CD4-positive, alpha-beta memory T cell (primary cell): ENCODE measurements at regions not wholly inside any gene's neighbourhood (a gene's known extent, or its start where the extent isn't known, plus 50 kb on each side); places are given as distances from the start of the nearest gene placed in this dataset.

Experiments
- CTCF ChIA-PET: fragments of 350-600 bp; sonication (Branson Sonifier 250); formaldehyde crosslinking; loops from one replicate; lab custom pipeline; 2021; ENCODE audit warnings: inconsistent platforms; ENCODE audit not compliant: partially characterized antibody; lab: Charles Lee
- POLR2A ChIA-PET: fragments of 350-600 bp; sonication (Branson Sonifier 250); formaldehyde crosslinking; loops from one replicate; lab custom pipeline; 2021; ENCODE audit not compliant: partially characterized antibody; lab: Charles Lee
- DNase-seq, 5 donors: peaks; one replicate each; pipeline versions ENCODE4 v3.0.0 to v3.0.0-alpha.2; 2020 to 2022; ENCODE audit warnings: mixed read lengths in 1 of 5
- H3K27ac ChIP-seq: one replicate; pipeline ENCODE4 v1.7.0; 2013; ENCODE audit warnings: low read depth, low read length
- H3K27me3 ChIP-seq: 2 replicates; pipeline ENCODE4 v1.7.0; 2013; ENCODE audit warnings: mild to moderate bottlenecking, low read length, moderate library complexity; ENCODE audit not compliant: insufficient read depth
- H3K36me3 ChIP-seq: 2 replicates; pipeline ENCODE4 v1.7.0; 2013; ENCODE audit warnings: mild to moderate bottlenecking, low read length, moderate library complexity; ENCODE audit not compliant: insufficient read depth
- H3K4me1 ChIP-seq: 2 replicates; pipeline ENCODE4 v1.7.0; 2013; ENCODE audit warnings: mild to moderate bottlenecking, low read length, moderate library complexity; ENCODE audit not compliant: insufficient read depth
- H3K4me3 ChIP-seq, 2 donors: one replicate each; pipeline ENCODE4 v1.7.0; 2013; ENCODE audit warnings: low read length in 2 of 2, mild to moderate bottlenecking in 1 of 2
- H3K9me3 ChIP-seq, 2 donors: one replicate each; pipeline ENCODE4 v1.7.0; 2013; ENCODE audit warnings: low read length in 2 of 2, control low read depth in 1 of 2; ENCODE audit not compliant: control insufficient read depth in 1 of 2
- H3K27ac Mint-ChIP-seq, 7 donors: one replicate each; pipeline ENCODE4 v1.8.0; 2020 to 2021; ENCODE audit warnings: mixed read lengths in 7 of 7, mild to moderate bottlenecking in 6 of 7, inconsistent platforms in 3 of 7, moderate library complexity in 3 of 7
- H3K27me3 Mint-ChIP-seq, 2 donors: one replicate each; pipeline ENCODE4 v1.8.0; 2020 to 2021; ENCODE audit warnings: mixed read lengths in 2 of 2
- H3K36me3 Mint-ChIP-seq, 2 donors: one replicate each; pipeline ENCODE4 v1.8.0; 2020 to 2021; ENCODE audit warnings: mixed read lengths in 2 of 2, inconsistent platforms in 1 of 2, mild to moderate bottlenecking in 1 of 2
- H3K4me1 Mint-ChIP-seq, 4 donors: one replicate each; pipeline ENCODE4 v1.8.0; 2020 to 2021; ENCODE audit warnings: mixed read lengths in 4 of 4, mild to moderate bottlenecking in 1 of 4
- H3K4me3 Mint-ChIP-seq, 8 donors: one replicate each; pipeline ENCODE4 v1.8.0; 2020 to 2021; ENCODE audit warnings: mixed read lengths in 8 of 8, mild to moderate bottlenecking in 7 of 8, moderate library complexity in 6 of 8, inconsistent platforms in 3 of 8
- H3K9me3 Mint-ChIP-seq, 8 donors: one replicate each; pipeline ENCODE4 v1.8.0; 2020 to 2021; ENCODE audit warnings: mixed read lengths in 8 of 8, mild to moderate bottlenecking in 5 of 8, inconsistent platforms in 3 of 8, moderate library complexity in 1 of 8
- intact Hi-C: fragments of 100-400 bp; cut with micrococcal nuclease; formaldehyde crosslinking; loops from one replicate; pipeline ENCODE4 v1.15.1; 2023

- no peak overlapping the region for H3K4me3 ChIP-seq
- peaks cover 0 to 4% (median 2%) of the 10 kb centered on the region in 4 donors for H3K4me1 Mint-ChIP-seq
- intact Hi-C loops: no loop called here
- H3K27me3 Mint-ChIP-seq: no peaks in the 10 kb centered on the region
- no peak overlapping the region for H3K4me3 Mint-ChIP-seq
- no peak overlapping the region for H3K27ac Mint-ChIP-seq
- CTCF ChIA-PET: interaction anchor here (0.7 to 1.6 kb wide), 2 partner anchors 33 to 119 kb away, joined by 3 to 5 read pairs; no protein-coding TSS in a partner anchor
- H3K36me3 ChIP-seq: no peaks in the 10 kb centered on the region
- H3K36me3 Mint-ChIP-seq: no peaks in the 10 kb centered on the region
- H3K9me3 Mint-ChIP-seq: no peaks in the 10 kb centered on the region
- no peaks in the 10 kb centered on the region for H3K9me3 ChIP-seq
- no peak for DNase-seq
- no peaks in the 10 kb centered on the region for H3K4me1 ChIP-seq
- POLR2A ChIA-PET: no interaction called here
- no peaks in the 10 kb centered on the region for H3K27me3 ChIP-seq
- H3K27ac ChIP-seq: no peak overlapping the region
These were observed 83.9 kb upstream of the EED start for GRCh38 chr11:86160541-86161149.

- no peak overlapping the region for H3K27ac Mint-ChIP-seq
- no peaks in the 10 kb centered on the region for H3K36me3 Mint-ChIP-seq
- Histone ChIP-seq H3K27me3 (no peaks in the 10 kb centered on the region), H3K27ac (no peak overlapping the region), H3K4me3 (no peak overlapping the region), H3K36me3 (no peaks in the 10 kb centered on the region), H3K9me3 (no peaks in the 10 kb centered on the region), H3K4me1 (no peaks in the 10 kb centered on the region)
- H3K4me3 Mint-ChIP-seq: no peak overlapping the region
- H3K27me3 Mint-ChIP-seq: no peaks in the 10 kb centered on the region
- H3K4me1 Mint-ChIP-seq: peaks cover 0 to 4% (median 2%) of the 10 kb centered on the region in 4 donors
- intact Hi-C loops: no loop called here
- no peak for DNase-seq
- H3K9me3 Mint-ChIP-seq: no peaks in the 10 kb centered on the region
- CTCF ChIA-PET: no interaction called here
- POLR2A ChIA-PET: no interaction called here
These were observed 85.0 kb upstream of the EED start for GRCh38 chr11:86159581-86159891.

GRCh38 chr11:86158704-86159580 is 85.6 kb upstream of the EED start:
- H3K27ac Mint-ChIP-seq: peak overlapping the region in 1 of 7 donors; percentile 19
- Histone ChIP-seq H3K36me3 (no peaks in the 10 kb centered on the region), H3K27ac (no peak overlapping the region), H3K4me3 (no peak overlapping the region), H3K9me3 (no peaks in the 10 kb centered on the region), H3K4me1 (no peaks in the 10 kb centered on the region), H3K27me3 (no peaks in the 10 kb centered on the region)
- DNase-seq: no peak
- ChIA-PET CTCF (no interaction called here), POLR2A (no interaction called here)
- peaks cover 0 to 4% (median 2%) of the 10 kb centered on the region in 4 donors for H3K4me1 Mint-ChIP-seq
- intact Hi-C loops: no loop called here
- H3K4me3 Mint-ChIP-seq: no peak overlapping the region
- no peaks in the 10 kb centered on the region for H3K9me3 Mint-ChIP-seq
- no peaks in the 10 kb centered on the region for H3K27me3 Mint-ChIP-seq
- H3K36me3 Mint-ChIP-seq: no peaks in the 10 kb centered on the region

- no peak overlapping the region for H3K4me3 ChIP-seq
- H3K27me3 ChIP-seq: no peaks in the 10 kb centered on the region
- DNase-seq: no peak
- intact Hi-C loops: no loop called here
- H3K36me3 ChIP-seq: no peaks in the 10 kb centered on the region
- no peaks in the 10 kb centered on the region for H3K9me3 ChIP-seq
- peaks cover 0 to 13% (median 2%) of the 10 kb centered on the region in 4 donors for H3K4me1 Mint-ChIP-seq
- H3K4me1 ChIP-seq: no peaks in the 10 kb centered on the region
- no peaks in the 10 kb centered on the region for H3K9me3 Mint-ChIP-seq
- POLR2A ChIA-PET: no interaction called here
- peak overlapping the region in 1 of 7 donors; percentile 60 for H3K27ac Mint-ChIP-seq
- no peaks in the 10 kb centered on the region for H3K36me3 Mint-ChIP-seq
- H3K27ac ChIP-seq: no peak overlapping the region
- no peak overlapping the region for H3K4me3 Mint-ChIP-seq
- CTCF ChIA-PET: no interaction called here
- H3K27me3 Mint-ChIP-seq: no peaks in the 10 kb centered on the region
These were observed 86.7 kb upstream of the EED start for GRCh38 chr11:86157797-86158378.

GRCh38 chr11:86156397-86156955 is 87.6 kb upstream of the PICALM start:
- H3K4me3 Mint-ChIP-seq: no peak overlapping the region
- POLR2A ChIA-PET: interaction anchor here (1.0 kb wide), 1 partner anchor 88 kb away, joined by 3 read pairs; the partner anchor contains the start of gene PICALM
- no peaks in the 10 kb centered on the region for H3K36me3 Mint-ChIP-seq
- no peaks in the 10 kb centered on the region for H3K36me3 ChIP-seq
- H3K27ac ChIP-seq: no peak overlapping the region
- no peaks in the 10 kb centered on the region for H3K9me3 Mint-ChIP-seq
- H3K27me3 Mint-ChIP-seq: no peaks in the 10 kb centered on the region
- H3K27me3 ChIP-seq: no peaks in the 10 kb centered on the region
- H3K9me3 ChIP-seq: no peaks in the 10 kb centered on the region
- intact Hi-C loops: no loop called here
- H3K4me1 Mint-ChIP-seq: peaks cover 9 to 27% (median 12%) of the 10 kb centered on the region in 4 donors
- CTCF ChIA-PET: no interaction called here
- no peak overlapping the region for H3K4me3 ChIP-seq
- H3K27ac Mint-ChIP-seq: peak overlapping the region in 1 of 7 donors; percentile 22
- H3K4me1 ChIP-seq: peaks cover 12% of the 10 kb centered on the region
- no peak for DNase-seq

- no peaks in the 10 kb centered on the region for H3K36me3 Mint-ChIP-seq
- POLR2A ChIA-PET: no interaction called here
- Histone ChIP-seq H3K4me1 (peaks cover 20% of the 10 kb centered on the region), H3K9me3 (no peaks in the 10 kb centered on the region), H3K36me3 (no peaks in the 10 kb centered on the region), H3K27ac (no peak overlapping the region), H3K4me3 (no peak overlapping the region), H3K27me3 (no peaks in the 10 kb centered on the region)
- H3K27ac Mint-ChIP-seq: no peak overlapping the region
- peaks cover 11 to 33% (median 17%) of the 10 kb centered on the region in 4 donors for H3K4me1 Mint-ChIP-seq
- H3K9me3 Mint-ChIP-seq: no peaks in the 10 kb centered on the region
- CTCF ChIA-PET: no interaction called here
- no peak overlapping the region for H3K4me3 Mint-ChIP-seq
- DNase-seq: no peak
- intact Hi-C loops: no loop called here
- H3K27me3 Mint-ChIP-seq: no peaks in the 10 kb centered on the region
These were observed 86.4 kb upstream of the PICALM start for GRCh38 chr11:86155200-86155844.

DNA sequence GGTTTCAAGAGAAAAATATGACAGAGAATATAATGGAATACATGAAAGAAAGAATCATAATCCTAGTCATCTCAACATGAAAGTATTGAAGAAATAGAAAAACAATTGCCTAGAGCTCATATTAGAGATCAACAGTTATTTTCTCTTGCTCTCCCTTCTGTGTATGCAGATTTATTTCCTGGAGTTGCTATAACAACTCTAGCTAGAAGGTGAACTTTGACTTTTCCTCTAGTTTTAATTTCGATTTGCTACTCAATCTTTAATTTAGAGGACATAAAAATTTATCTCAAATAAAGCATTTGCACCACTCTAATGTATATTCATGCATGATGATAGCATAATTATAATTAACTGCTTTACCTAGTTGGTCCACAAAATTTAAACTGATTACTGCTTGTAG is 84.6 kb upstream of the PICALM start:
- CTCF ChIA-PET: no interaction called here
- Histone ChIP-seq H3K27ac (no peak overlapping the region), H3K36me3 (no peaks in the 10 kb centered on the region), H3K9me3 (no peaks in the 10 kb centered on the region), H3K4me3 (no peak overlapping the region), H3K4me1 (peaks cover 20% of the 10 kb centered on the region), H3K27me3 (no peaks in the 10 kb centered on the region)
- POLR2A ChIA-PET: interaction anchor here (1.0 kb wide), 1 partner anchor 85 kb away, joined by 3 read pairs; the partner anchor contains the start of gene PICALM
- Mint-ChIP-seq H3K4me3 (no peak overlapping the region), H3K4me1 (peaks cover 9 to 33% (median 17%) of the 10 kb centered on the region in 4 donors), H3K9me3 (no peaks in the 10 kb centered on the region), H3K27ac (peak overlapping the region in 1 of 7 donors; percentile 11), H3K27me3 (no peaks in the 10 kb centered on the region), H3K36me3 (no peaks in the 10 kb centered on the region)
- intact Hi-C loops: no loop called here
- no peak for DNase-seq
